ENCODE measurements at regions not wholly inside any gene's neighbourhood (a gene's known extent, or its start where the extent isn't known, plus 50 kb on each side); places are given as distances from the start of the nearest gene placed in this dataset.

DNA sequence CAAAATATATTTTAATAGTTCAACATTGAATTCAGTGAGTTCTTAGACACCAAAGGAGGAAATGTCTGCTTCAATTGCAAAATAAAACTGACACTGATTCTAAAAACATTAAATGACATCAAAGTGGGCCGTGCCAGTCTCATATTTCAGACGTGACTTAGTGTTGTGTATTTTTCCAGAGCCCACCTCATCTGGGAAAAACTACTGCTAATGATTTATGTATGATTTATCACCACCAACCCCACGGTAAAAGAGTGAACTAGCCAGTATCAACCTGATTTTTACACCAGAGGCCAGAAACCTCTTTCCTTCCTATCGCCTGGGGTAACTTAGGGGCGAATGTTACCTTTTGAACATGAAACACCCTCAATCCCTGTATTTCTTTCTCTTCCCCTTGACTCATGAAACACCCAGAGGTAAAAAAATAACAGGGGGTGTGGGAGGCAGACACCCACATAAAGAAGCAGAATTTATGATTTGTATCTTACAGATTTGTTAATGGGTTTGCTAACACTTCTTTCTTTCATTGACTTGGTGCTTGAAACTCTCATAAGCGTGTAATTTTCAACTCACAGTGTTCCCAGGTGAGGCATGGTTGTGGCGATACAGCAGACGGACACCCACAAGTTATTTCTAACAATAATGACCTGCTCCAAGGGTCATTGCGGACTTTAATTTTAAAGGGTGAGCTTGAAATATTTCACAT is 56.4 kb upstream of the FANCC start:
- 81 to 89% (median 82%) methylated on average over 9 of the region's 9 CpGs for WGBS, 4 donors
- no peak for TF ChIP-seq POLR2A (IDR thresholded peaks at IDR 0.05)
- TF ChIP-seq, protein P1, sequence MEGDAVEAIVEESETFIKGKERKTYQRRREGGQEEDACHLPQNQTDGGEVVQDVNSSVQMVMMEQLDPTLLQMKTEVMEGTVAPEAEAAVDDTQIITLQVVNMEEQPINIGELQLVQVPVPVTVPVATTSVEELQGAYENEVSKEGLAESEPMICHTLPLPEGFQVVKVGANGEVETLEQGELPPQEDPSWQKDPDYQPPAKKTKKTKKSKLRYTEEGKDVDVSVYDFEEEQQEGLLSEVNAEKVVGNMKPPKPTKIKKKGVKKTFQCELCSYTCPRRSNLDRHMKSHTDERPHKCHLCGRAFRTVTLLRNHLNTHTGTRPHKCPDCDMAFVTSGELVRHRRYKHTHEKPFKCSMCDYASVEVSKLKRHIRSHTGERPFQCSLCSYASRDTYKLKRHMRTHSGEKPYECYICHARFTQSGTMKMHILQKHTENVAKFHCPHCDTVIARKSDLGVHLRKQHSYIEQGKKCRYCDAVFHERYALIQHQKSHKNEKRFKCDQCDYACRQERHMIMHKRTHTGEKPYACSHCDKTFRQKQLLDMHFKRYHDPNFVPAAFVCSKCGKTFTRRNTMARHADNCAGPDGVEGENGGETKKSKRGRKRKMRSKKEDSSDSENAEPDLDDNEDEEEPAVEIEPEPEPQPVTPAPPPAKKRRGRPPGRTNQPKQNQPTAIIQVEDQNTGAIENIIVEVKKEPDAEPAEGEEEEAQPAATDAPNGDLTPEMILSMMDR (IDR thresholded peaks at IDR 0.05): no peak
- intact Hi-C loops (cut with DNase I): no loop called here

DNA sequence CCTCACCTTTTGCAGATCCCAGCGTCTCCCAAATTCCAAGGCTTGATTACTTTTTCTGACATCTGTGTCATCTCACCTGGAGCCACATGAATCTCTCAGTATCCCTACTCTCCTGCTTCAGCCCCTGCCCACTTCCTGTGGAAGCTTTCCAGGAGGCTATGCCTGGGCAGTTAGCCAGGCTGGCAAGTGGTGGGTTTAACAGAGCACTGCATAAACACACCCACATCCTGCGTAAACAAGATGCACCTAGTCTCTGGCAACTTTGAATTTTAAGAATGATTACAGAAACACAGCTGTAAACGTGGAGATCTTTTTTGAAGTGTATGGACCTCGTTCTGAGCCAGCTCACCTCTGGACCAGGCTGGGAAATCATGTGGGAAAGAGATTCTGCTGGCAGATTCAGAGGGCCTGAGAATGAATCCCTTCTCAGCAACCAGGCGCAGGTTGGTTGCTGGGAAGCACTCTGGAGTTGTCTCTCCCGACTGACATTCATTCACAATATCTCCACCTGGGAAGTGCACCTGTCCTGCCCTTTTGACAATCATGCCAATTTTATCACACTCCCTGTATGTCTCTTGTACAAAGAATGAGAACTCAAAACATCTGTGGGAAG is 55.7 kb upstream of the FANCC start:
- 47 to 52% (median 49%) methylated on average over 6 of the region's 6 CpGs for WGBS, 4 donors
- intact Hi-C loops (cut with DNase I): no loop called here
- ATAC-seq (no peak), DNase-seq (no peak)
- Histone ChIP-seq H3K4me3 (no peak overlapping the region), H3K9me3 (no peaks in the 10 kb centered on the region), H3K36me3 (no peaks in the 10 kb centered on the region), H3K27me3 (peaks cover 0 to 18% (median 0%) of the 10 kb centered on the region in 9 donors), H3K4me1 (no peaks in the 10 kb centered on the region), H3K27ac (no peak overlapping the region)
- TF ChIP-seq, protein P1 (IDR thresholded peaks at IDR 0.05): no peak
- no peak for TF ChIP-seq POLR2A (IDR thresholded peaks at IDR 0.05)

More for the DNA sequence above, 56.4 kb upstream of the FANCC start:
- no peaks in the 10 kb centered on the region for H3K9me3 ChIP-seq
- H3K27me3 ChIP-seq: peaks cover 0 to 20% (median 0%) of the 10 kb centered on the region in 9 donors
- no peak overlapping the region for H3K4me3 ChIP-seq
- DNase-seq: no peak
- H3K36me3 ChIP-seq: no peaks in the 10 kb centered on the region
- ATAC-seq: no peak
- H3K27ac ChIP-seq: no peak overlapping the region
- no peaks in the 10 kb centered on the region for H3K4me1 ChIP-seq

DNA sequence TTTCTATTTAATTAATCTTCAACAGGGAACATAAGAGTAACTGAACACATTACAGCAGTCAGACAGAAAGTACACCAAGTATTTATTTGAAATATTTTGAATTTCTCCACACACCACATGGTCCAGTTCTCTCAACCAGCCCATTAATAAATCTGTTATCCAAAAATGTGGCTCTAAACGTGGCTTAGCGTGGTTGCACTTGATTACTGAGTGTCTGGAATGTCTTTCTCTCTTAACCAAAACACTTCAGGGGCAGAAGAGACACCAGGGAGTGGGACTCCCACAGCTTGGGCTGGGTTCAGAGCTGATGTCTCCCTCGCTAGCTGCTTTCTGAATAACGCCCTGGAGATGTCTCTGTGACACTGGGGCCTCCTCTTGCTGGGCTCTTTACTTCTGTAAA is 52.6 kb upstream of the FANCC start:
- intact Hi-C loops (cut with DNase I): no loop called here
- no peak for ATAC-seq

More for the DNA sequence above, 52.6 kb upstream of the FANCC start:
- no peak overlapping the region for H3K4me3 ChIP-seq
- H3K27me3 ChIP-seq: peaks cover 0 to 20% (median 0%) of the 10 kb centered on the region in 9 donors
- H3K36me3 ChIP-seq: no peaks in the 10 kb centered on the region
- H3K9me3 ChIP-seq: no peaks in the 10 kb centered on the region
- no peaks in the 10 kb centered on the region for H3K4me1 ChIP-seq
- DNase-seq: no peak
- 72 to 74% (median 73%) methylated on average over 4 of the region's 4 CpGs for WGBS, 4 donors
- H3K27ac ChIP-seq: no peak overlapping the region
- TF ChIP-seq, protein P1 (IDR thresholded peaks at IDR 0.05): no peak
- no peak for TF ChIP-seq POLR2A (IDR thresholded peaks at IDR 0.05)
